ENCODE measurements at regions not wholly inside any gene's neighbourhood (a gene's known extent, or its start where the extent isn't known, plus 50 kb on each side); places are given as distances from the start of the nearest gene placed in this dataset.

DNA sequence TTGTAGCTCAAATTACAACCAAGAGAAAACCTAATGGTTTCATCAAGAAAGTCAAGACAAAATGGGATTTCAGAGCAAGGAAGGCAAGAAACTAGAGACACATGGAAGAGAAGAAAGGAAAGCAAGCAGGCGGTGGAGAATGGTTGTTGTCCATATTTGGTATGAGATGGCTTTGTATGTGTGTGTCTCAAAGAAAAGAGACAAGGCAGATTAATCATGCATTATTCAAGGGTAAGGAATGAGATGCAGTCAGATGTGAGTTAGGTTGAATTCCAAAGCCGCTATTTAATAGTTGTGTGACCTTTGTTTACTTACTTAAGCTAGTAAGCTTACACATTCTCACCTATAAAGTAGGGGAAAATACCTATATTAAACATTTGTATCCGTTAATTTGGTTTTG, 1029.6 kb downstream of the CDH11 start:
- TF ChIP-seq POLR2A (IDR thresholded peaks at IDR 0.05) (no peak), CTCF (IDR thresholded peaks at IDR 0.05) (no peak)

Measured in thyroid gland (tissue), 4 donors.